Right cardiac atrium (tissue), 5 donors: ENCODE measurements at regions not wholly inside any gene's neighbourhood (a gene's known extent, or its start where the extent isn't known, plus 50 kb on each side); places are given as distances from the start of the nearest gene placed in this dataset.

Source experiments
- ATAC-seq, 2 donors: fragments of 200-7000 bp; cut with Tn5 transposase; one replicate each; pipeline versions ENCODE4 v1.8.0 to v1.9.1; 2020; ENCODE audit warnings: moderate library complexity in 2 of 2, mild to moderate bottlenecking in 1 of 2
- DNase-seq, 3 donors: peaks; one replicate each; pipeline ENCODE4 v3.0.0-alpha.2; 2020
- H3K27ac ChIP-seq: one replicate; pipeline ENCODE4 v1.5.1; 2013; ENCODE audit warnings: mild to moderate bottlenecking, low read length, control low read depth, moderate library complexity
- H3K27me3 ChIP-seq: one replicate; pipeline ENCODE4 v1.6.1; 2013; ENCODE audit not compliant: control insufficient read depth, insufficient read depth
- H3K4me1 ChIP-seq: one replicate; pipeline ENCODE4 v1.6.1; 2013; ENCODE audit warnings: low read length; ENCODE audit not compliant: control insufficient read depth, insufficient read depth
- H3K4me3 ChIP-seq: one replicate; pipeline ENCODE4 v1.5.1; 2013; ENCODE audit warnings: low read length, control low read depth
- H3K9me3 ChIP-seq: one replicate; pipeline ENCODE4 v1.6.1; 2013; ENCODE audit warnings: low read length; ENCODE audit not compliant: control insufficient read depth
- WGBS: extraction: QIAGEN DNeasy Blood & Tissue Kit; methylation state at CpG from one replicate; pipeline ENCODE4 v1.1.7; 2013; 5-methylcytosine and 5-hydroxymethylcytosine counted together
- intact Hi-C, 4 donors: fragments of 100-400 bp; cut with DNase I; formaldehyde crosslinking; loops; one replicate each; pipeline versions ENCODE4 v1.11.0 to v1.14.0; 2022 to 2023
- donor health status: healthy with polysubstance abuse.
- donor health status: DM: no; HTN: yes; CAD: no.
- donor health status: DM: no; HTN: no; CAD: no.
- donor health status: DM: no; HTN: yes; CAD: no; lungs with severe emphysema.
- donor health status: DM: yes; HTN: yes; CAD: no.

- no peak overlapping the region for H3K4me3 ChIP-seq
- 90% methylated on average over 1 of the region's 1 CpG for WGBS
- H3K9me3 ChIP-seq, result no peaks in the 10 kb centered on the region
- no peak overlapping the region for H3K27ac ChIP-seq
- intact Hi-C loops, result no loop called here
- DNase-seq (no peak), ATAC-seq (no peak)
- no peaks in the 10 kb centered on the region for H3K4me1 ChIP-seq
- no peaks in the 10 kb centered on the region for H3K27me3 ChIP-seq
These were observed 219.9 kb downstream of the PIK3C3 start for GRCh38 chr18:42174909-42175308.

GRCh38 chr18:42176599-42176998 is 221.6 kb downstream of the PIK3C3 start:
- H3K9me3 ChIP-seq, result no peaks in the 10 kb centered on the region
- H3K27me3 ChIP-seq, result no peaks in the 10 kb centered on the region
- intact Hi-C loops, result no loop called here
- no peaks in the 10 kb centered on the region for H3K4me1 ChIP-seq
- no peak overlapping the region for H3K4me3 ChIP-seq
- ATAC-seq (no peak), DNase-seq (no peak)
- H3K27ac ChIP-seq, result no peak overlapping the region
- WGBS, result 79% methylated on average over 3 of the region's 3 CpGs

GRCh38 chr18:42177390-42177789 is 222.4 kb downstream of the PIK3C3 start:
- WGBS, result 69% methylated on average over 1 of the region's 1 CpG
- H3K4me1 ChIP-seq, result no peaks in the 10 kb centered on the region
- intact Hi-C loops, result no loop called here
- DNase-seq (no peak), ATAC-seq (no peak)
- H3K27ac ChIP-seq, result no peak overlapping the region
- H3K4me3 ChIP-seq, result no peak overlapping the region
- H3K27me3 ChIP-seq, result no peaks in the 10 kb centered on the region
- no peaks in the 10 kb centered on the region for H3K9me3 ChIP-seq

- Histone ChIP-seq H3K9me3 (no peaks in the 10 kb centered on the region), H3K4me1 (no peaks in the 10 kb centered on the region), H3K27ac (no peak overlapping the region), H3K27me3 (no peaks in the 10 kb centered on the region), H3K4me3 (no peak overlapping the region)
- intact Hi-C loops, result no loop called here
- DNase-seq (no peak), ATAC-seq (no peak)
- 89% methylated on average over 1 of the region's 1 CpG for WGBS
These were observed 223.5 kb downstream of the PIK3C3 start for GRCh38 chr18:42178376-42179080.

GRCh38 chr18:42179542-42180121 is 224.6 kb downstream of the PIK3C3 start:
- H3K27ac ChIP-seq, result no peak overlapping the region
- DNase-seq (no peak), ATAC-seq (no peak)
- H3K9me3 ChIP-seq, result no peaks in the 10 kb centered on the region
- H3K4me1 ChIP-seq, result no peaks in the 10 kb centered on the region
- H3K27me3 ChIP-seq, result no peaks in the 10 kb centered on the region
- intact Hi-C loops, result no loop called here
- 88% methylated on average over 6 of the region's 6 CpGs for whole genome bisulfite sequencing
- H3K4me3 ChIP-seq, result no peak overlapping the region

GRCh38 chr18:42181474-42181873 is 226.4 kb downstream of the PIK3C3 start:
- no peak for ATAC-seq
- no peaks in the 10 kb centered on the region for H3K9me3 ChIP-seq
- no peak for DNase-seq
- intact Hi-C loops, result no loop called here
- no peak overlapping the region for H3K4me3 ChIP-seq
- WGBS, result 80% methylated on average over 3 of the region's 3 CpGs
- H3K4me1 ChIP-seq, result no peaks in the 10 kb centered on the region
- H3K27ac ChIP-seq, result no peak overlapping the region
- H3K27me3 ChIP-seq, result no peaks in the 10 kb centered on the region

GRCh38 chr18:42182728-42183700 is 228.0 kb downstream of the PIK3C3 start:
- intact Hi-C loops, result no loop called here

GRCh38 chr18:42183746-42184145 is 228.7 kb downstream of the PIK3C3 start:
- no peaks in the 10 kb centered on the region for H3K27me3 ChIP-seq
- ATAC-seq (no peak), DNase-seq (no peak)
- H3K9me3 ChIP-seq, result no peaks in the 10 kb centered on the region
- no peak overlapping the region for H3K27ac ChIP-seq
- H3K4me1 ChIP-seq, result no peaks in the 10 kb centered on the region
- WGBS, result 63% methylated on average over 4 of the region's 4 CpGs
- no peak overlapping the region for H3K4me3 ChIP-seq
- intact Hi-C loops, result no loop called here

More at GRCh38 chr18:42182728-42183700, 228.0 kb downstream of the PIK3C3 start:
- WGBS, result 62% methylated on average over 7 of the region's 7 CpGs
- no peak overlapping the region for H3K4me3 ChIP-seq
- H3K9me3 ChIP-seq, result no peaks in the 10 kb centered on the region
- ATAC-seq (no peak), DNase-seq (no peak)
- H3K4me1 ChIP-seq, result no peaks in the 10 kb centered on the region
- H3K27me3 ChIP-seq, result no peaks in the 10 kb centered on the region
- no peak overlapping the region for H3K27ac ChIP-seq

- intact Hi-C loops, result no loop called here
- no peak overlapping the region for H3K4me3 ChIP-seq
- H3K4me1 ChIP-seq, result no peaks in the 10 kb centered on the region
- 84% methylated on average over 15 of the region's 15 CpGs for WGBS
- no peaks in the 10 kb centered on the region for H3K9me3 ChIP-seq
- no peaks in the 10 kb centered on the region for H3K27me3 ChIP-seq
- DNase-seq (peak in 1 of 3 donors; percentile 17), ATAC-seq (no peak)
- H3K27ac ChIP-seq, result no peak overlapping the region
These were observed 229.8 kb downstream of the PIK3C3 start for GRCh38 chr18:42184685-42185477.

- intact Hi-C loops, result no loop called here
These were observed 230.5 kb downstream of the PIK3C3 start for GRCh38 chr18:42185486-42185885.

More at GRCh38 chr18:42185486-42185885, 230.5 kb downstream of the PIK3C3 start:
- no peak overlapping the region for H3K27ac ChIP-seq
- no peaks in the 10 kb centered on the region for H3K9me3 ChIP-seq
- no peak for ATAC-seq
- no peak for DNase-seq
- no peaks in the 10 kb centered on the region for H3K27me3 ChIP-seq
- H3K4me3 ChIP-seq, result no peak overlapping the region
- no peaks in the 10 kb centered on the region for H3K4me1 ChIP-seq
